ENCODE measurements at regions not wholly inside any gene's neighbourhood (a gene's known extent, or its start where the extent isn't known, plus 50 kb on each side); places are given as distances from the start of the nearest gene placed in this dataset.
"Not testable (repeated sequence)": the region's sequence is repeated elsewhere in the genome, so short reads cannot be mapped to it uniquely, and the experiment has no call there.

DNA sequence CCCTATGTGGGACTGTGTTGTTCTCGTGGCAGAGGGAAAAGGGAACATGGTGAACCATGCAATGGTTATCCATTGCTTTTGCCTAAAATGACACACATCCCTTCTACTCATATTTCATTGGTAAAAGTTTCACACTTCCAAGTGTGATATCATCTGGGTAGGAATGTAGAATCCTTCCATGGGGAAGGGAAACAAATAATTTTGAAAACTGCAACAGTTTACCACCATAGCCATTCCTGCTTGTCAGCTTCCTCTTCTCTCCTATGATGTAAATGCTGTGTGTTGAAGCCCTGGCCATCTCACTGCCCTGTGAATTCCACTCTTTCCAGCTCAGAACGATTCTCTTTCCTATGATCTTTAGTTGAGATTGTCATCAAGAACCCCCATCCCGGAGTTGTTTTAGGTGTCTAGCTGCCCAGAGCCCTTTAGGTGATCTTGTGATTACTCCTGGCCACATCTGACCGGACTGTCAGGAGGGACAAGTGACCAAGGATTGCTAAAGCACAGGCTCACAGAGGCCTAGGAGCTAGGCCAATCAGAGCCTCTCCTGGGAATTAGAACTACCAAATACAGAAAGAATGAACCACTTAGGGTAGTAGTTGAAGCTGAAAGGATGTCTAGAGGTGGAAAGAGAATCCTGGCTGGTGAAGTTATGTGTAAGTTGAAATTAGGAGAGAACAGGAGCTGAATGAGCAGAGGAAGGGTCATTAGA lies 84.6 kb downstream of the VCPKMT start:
- Histone ChIP-seq H3K27ac (peak overlapping the region in 8 of 21 experiments; percentile 4 to 72 (median 36)), H3K4me3 (no peak overlapping the region)

DNA sequence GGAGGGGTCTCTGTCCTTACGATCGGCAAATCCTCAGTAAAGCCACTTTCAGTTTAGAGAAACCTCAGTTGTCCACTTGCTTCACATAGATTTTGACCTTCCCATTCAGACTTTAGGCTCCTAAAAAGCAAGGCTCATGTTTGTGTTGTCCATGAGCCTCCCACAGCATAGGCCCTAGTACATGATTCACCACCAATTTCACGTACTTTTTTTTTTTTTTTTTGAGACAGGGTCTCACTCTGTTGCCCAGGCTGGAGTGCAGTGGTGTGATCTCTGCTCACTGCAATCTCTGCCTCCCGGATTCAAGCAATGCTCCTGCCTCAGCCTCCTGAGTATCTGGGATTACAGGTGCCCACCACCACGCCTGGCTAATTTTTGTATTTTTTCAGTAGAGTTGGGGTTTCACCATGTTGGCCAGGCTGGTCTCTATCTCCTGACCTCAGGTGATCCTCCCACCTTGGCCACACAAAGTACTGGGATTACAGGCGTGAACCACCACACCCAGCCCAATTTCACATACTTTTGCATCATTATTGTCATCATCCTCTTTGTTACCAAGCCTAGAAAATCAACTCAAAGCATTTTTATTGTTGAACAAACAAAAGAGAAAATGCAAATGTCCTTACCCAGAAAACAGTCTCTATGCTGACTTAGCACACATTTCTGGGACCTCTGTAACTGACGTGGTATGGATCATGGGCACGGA lies 83.8 kb downstream of the VCPKMT start:
- H3K27ac ChIP-seq = peak overlapping the region in 5 of 21 experiments; percentile 14 to 72 (median 33)
- H3K4me3 ChIP-seq = not testable (repeated sequence)

DNA sequence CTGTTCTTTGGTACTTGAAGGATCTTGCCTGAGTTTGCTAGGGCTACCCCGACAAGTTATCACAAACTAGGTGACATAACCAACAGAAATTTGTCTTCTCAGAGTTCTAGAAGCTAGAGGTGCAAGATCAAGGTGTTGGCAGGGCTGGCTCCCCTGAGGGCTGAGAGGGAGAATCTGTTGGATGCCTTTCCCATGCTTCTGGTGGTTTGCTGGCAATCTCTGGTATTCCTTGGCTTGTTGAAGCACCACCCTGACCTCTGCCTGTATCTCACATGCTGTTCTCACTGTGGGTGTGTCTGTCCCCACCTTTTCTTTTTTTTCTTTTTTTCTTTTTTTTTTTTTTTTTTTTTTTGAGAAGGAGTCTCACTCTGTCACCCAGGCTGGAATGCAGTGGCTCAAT lies 81.2 kb downstream of the VCPKMT start:
- Histone ChIP-seq H3K4me3 (no peak overlapping the region), H3K27ac (peak overlapping the region in 6 of 21 experiments; percentile 11 to 56 (median 30))

DNA sequence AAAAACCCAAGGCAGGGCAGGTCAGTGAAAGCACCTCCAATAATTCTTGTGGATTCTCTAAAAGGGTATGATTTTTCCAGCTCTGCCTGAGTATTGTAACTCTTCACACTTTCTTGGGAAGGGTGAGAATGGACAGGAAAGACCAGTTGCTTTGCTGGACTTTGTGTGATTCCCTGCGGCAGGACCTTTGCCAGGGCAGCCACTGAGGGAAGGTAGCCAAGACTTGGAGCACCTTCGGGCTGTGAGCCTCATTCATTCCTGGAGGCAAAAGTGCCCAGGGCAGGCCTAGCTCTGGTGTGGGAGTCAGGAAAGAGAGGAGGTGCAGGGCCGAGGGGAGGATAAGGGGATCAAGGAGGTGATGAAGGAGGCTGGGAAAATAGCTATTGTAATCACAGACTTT lies 80.2 kb downstream of the VCPKMT start:
- peak overlapping the region in 13 of 21 experiments; percentile 11 to 86 (median 33) for H3K27ac ChIP-seq
- no peak overlapping the region for H3K4me3 ChIP-seq

DNA sequence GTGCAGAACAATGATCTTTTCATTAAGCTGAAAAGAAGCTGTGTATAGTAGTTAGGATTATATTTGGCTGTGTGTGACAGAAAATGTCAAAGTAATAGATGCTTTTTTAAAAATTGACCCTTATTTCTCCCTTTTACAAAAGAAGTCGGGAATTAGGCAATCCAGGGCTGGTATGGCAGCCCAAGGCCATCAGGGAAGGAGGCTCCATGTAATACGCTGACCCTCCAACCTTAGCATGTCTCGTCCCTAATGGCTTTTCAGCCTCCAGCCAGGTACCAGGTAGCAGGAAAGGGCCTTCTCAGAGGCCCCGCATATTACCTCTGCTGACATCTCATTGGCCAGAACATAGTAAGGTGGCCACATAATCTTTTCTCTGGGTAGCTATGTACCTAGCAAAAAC lies 79.7 kb downstream of the VCPKMT start:
- no peak overlapping the region for H3K4me3 ChIP-seq
- peak overlapping the region in 9 of 21 experiments; percentile 11 to 97 (median 41) for H3K27ac ChIP-seq

DNA sequence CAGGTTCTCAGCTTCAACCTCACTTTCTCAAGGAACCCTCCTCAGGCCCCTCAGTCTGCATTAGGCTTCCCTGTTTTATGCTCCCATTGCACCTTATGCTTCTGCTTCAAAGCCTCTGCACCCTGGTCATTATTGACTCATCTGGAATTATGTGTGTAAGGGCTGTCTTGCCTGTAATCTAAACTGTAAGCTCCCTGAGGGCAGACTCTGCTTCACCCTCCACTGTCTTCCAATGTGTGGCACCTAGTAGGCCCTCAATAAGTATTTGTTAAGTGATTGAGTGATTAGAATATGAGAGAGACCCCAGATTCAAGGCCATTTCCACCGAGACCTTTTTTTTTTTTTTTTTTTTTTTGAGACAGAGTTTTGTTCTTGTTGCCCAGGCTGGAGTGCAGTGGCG lies 79.1 kb downstream of the VCPKMT start:
- H3K27ac ChIP-seq = peak overlapping the region in 14 of 21 experiments; percentile 33 to 97 (median 86)

DNA sequence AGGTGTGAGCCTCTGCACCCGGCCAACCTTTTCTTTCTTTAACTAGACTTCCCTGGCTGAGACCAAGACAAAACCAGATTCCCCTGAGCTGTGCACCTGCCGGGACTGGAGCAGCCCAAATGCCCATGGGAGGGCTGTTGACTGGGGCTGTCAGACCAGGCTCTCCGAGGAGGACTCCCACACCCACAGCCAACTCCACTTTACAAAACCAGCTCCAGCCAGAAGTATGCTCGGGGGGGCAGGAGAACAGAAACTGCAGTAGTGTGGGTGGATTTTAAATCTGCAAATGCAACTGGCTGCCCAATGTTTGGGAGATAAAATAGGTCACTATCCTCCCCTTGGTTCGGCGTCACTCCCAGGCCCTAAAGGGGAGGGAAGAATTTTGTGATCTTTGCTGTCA lies 78.5 kb downstream of the VCPKMT start:
- peak overlapping the region in 20 of 21 experiments; percentile 33 to 97 (median 82) for H3K27ac ChIP-seq
- no peak overlapping the region for H3K4me3 ChIP-seq

More for the DNA sequence above, 79.1 kb downstream of the VCPKMT start:
- H3K4me3 ChIP-seq = no peak overlapping the region

DNA sequence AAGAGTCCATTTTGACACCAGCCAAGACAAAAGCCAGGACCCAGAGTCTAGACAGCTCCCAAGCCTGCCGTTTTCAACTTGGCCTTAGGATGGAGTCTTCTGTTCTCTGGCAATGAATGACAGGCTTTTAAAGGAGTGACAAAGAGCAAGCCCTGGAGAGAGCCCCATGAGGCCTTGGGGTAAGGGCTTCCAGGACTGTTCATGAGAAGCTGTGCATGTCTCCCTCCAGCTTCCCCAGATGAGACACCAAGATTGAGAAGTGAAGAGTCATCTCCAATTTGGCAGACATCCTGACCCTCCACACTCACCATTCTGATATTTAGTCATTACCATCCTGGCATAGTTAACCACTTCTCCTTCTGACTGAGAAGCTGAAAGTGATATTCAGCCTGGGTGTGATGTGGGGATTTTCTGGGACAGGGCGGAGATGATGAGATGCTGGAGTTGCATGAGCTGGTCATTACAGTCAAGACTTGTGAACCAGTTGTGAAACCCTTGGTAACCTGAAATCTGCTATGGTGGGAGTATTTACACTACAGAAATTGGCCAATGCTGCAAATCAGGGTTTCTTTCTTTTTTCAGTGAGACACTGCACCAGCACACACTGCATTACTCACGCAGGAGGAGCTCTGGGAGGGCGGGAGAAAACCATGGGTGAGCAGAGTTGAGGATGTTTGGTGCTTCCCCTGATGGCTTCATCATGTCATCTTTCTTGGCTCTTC lies 77.8 kb downstream of the VCPKMT start:
- peak overlapping the region in 20 of 21 experiments; percentile 33 to 97 (median 84) for H3K27ac ChIP-seq
- no peak overlapping the region for H3K4me3 ChIP-seq

DNA sequence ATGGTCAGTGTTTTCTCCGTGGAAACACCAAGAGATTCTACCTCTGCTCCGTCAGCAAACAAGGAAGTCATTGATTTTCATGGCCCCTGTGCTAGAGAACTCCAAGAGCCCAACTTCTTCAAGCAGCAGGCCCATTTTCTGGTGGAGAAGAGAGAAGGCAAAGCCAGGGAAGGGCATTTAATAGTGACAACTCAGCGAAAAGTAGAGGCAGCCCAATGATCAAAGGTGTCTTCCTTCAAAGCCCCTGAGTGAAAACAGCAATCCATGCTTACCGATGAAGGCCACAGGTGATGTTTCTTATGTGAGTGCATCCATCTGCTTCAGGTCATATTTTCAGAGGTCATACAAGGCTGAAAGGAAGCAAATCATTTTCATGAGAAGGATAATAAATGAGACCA lies 77.3 kb downstream of the VCPKMT start:
- peak overlapping the region in 20 of 21 experiments; percentile 33 to 97 (median 84) for H3K27ac ChIP-seq
- H3K4me3 ChIP-seq = no peak overlapping the region

DNA sequence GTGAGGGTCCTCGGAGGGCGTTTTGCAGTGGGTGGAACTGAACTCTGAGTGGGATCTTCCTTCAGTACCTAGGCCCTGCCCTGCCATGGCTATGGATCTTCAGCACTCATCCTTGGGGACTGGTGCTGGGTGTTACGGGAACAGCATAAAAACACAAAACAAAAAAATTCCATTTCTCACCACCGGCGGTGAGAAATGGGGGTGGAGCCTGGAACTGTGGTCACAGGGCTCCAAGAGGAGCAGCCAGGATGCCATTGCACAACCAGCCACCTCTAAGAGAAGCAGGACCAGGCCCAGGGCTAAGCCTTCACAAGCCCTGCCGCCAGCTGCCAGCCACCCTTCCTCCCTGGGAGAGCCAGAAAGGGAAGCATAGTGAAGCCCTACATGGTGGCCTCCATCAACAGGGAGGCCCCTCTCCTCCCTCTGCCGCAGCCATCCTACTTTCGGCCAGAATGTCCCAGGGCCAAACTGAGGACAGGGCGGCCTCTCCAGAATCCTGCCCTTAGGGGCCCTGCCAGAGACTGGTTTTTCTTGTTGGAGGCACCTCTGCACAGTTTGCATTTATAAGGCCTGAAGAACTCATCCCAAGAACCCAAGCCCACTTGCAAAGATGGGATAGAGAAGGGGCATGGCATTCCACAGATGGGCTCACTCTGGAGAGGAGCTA lies 76.5 kb downstream of the VCPKMT start:
- Histone ChIP-seq H3K27ac (peak overlapping the region; percentile 48 to 97 (median 83)), H3K4me3 (no peak overlapping the region)

DNA sequence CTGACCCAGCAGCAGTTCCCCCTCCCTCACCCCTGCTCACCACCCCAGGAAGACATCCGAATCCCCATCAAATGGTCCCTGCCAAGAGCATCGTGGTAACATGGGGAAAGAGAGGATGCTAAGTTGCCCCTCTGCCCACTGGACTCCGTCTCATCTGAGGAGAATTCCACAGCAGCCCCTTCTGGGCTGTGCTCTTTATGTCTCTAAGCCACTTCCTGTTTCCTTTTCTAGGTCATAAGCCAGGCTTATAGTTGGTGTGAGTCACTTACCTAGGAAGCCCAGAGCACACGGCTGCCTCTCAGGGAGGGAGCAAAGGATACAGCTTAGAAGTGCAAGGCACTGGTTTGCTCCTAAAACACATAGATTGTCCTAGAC lies 76.0 kb downstream of the VCPKMT start:
- peak overlapping the region; percentile 48 to 97 (median 83) for H3K27ac ChIP-seq
- H3K4me3 ChIP-seq = no peak overlapping the region

DNA sequence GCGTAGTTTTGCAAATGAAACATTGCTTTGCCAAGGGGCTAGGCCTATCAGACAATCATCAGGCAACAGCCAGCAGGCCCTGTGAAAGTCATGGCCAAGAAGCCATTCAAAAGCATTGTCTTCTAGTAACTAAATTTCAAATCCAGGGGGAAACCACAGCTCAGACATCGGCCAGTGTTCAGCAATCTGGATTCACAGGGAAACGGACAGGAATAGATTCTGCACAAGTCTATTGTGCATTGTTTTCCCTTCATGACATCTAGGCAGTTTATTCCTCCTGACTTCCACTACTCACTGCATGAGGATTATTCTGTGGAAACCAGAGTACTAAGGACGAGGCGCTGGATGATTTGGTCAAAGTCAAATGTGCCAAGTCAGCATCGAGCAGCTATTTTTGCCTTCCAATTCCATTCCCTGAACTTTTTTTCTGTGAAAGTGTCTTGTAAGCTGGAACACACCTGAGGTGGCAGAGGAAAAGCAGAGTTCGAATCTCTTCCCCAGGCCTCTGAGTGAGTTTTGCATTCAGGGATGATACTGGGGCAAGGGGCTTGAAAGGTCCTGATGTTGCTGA lies 75.4 kb downstream of the VCPKMT start:
- Histone ChIP-seq H3K27ac (peak overlapping the region in 20 of 21 experiments; percentile 48 to 97 (median 84)), H3K4me3 (no peak overlapping the region)

DNA sequence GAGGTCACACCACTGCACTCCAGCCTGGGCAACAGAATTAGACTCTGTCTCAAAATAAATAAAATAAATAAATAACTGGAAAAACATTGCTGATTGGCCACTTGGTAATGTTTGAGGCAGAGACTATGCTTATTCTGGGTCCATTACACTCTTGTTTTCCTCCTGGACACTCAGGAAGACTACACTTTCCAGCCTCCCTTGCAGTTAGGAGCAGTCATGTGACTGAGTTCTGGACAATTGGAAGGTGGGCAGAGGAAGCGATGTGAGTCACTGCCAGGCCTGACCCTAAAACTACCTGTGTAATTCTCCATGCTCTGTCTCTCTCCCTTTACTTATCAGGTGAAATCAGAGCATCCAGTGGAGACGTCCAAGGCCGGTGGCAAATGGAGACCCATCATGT lies 74.4 kb downstream of the VCPKMT start:
- H3K27ac ChIP-seq = peak overlapping the region in 5 of 21 experiments; percentile 78 to 97 (median 90)
- no peak overlapping the region for H3K4me3 ChIP-seq

DNA sequence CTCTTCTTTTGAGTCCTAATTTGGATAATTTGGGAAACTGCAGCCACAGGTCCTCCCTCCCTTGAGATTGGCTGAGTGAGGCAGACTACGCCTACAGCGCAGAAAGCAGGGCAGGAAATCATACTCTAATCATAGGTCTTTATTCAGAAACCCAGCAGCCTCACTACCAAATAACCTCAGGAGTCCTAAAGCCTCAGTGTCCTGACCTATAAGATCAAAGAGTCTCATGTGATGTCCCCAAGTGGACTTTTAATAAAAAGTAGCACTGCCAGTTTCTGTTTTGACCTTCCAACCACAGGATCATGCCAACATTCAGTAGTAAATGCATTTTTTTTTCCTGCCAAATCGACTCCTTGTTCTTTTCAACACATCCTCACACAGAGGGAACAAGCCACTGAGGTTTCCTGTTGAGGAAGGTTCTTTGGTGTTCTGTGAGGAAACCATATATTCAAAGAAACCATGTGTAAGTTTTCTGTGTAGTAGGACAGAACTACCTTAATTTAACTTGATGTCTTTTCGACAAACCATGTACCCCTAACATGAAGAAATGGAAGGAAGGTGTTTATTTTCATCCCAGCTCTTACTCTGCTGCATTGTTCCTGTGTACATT lies 72.2 kb downstream of the VCPKMT start:
- H3K27ac ChIP-seq = peak overlapping the region in 20 of 21 experiments; percentile 4 to 89 (median 76)
- no peak overlapping the region for H3K4me3 ChIP-seq

DNA sequence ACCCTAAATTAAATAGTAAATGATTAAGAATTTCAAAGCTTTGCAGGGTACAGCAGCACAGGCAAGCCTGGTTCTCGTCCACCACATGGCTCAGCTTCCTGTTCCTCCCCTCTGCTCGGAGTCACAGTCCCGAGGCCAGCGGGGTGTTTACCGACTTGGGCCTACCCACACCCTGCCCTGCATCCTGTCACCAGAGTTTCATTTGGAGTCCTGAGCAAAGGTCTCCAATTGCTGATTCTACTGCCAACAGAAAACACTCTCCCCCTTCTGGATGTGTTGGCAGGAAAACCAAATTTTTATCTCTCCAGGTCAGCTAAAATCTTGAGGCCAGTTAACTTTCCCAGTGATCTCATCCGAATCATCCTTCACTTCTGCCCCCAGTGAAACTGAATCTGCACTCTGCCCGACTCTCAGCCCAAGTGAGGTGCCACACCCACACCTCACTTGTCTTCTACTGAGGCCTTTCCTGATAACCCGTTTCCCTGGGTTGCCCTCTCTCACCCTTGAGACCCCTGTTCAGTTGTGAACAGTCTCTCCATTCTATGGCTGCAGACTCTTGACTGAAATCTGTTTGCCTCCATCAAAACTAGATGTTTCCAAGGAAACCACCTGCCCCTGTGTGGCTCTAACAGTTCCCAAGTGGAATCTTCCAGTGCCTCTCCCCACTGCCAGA lies 71.2 kb downstream of the VCPKMT start:
- no peak overlapping the region for H3K4me3 ChIP-seq
- H3K27ac ChIP-seq = peak overlapping the region; percentile 4 to 89 (median 75)

DNA sequence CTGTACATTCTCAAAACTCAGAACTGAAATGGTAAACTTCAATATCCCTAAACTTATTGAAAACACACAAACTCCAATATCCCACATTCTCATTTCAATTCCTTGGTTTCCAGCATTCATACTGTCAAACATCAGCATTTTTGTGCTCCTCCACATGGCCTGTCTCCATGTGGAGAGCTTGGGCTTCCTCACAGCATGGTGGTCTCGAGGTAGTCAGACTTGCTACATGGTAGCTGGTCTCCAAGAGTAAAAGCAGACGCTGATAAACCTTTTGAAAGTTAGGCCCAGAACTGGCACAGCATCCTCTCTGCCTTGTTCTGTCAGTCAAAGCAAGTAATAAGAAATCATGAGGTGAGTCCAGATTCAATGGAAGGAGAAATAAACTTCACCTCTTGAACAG lies 70.5 kb downstream of the VCPKMT start:
- no peak overlapping the region for H3K4me3 ChIP-seq
- peak overlapping the region in 18 of 21 experiments; percentile 38 to 89 (median 76) for H3K27ac ChIP-seq

DNA sequence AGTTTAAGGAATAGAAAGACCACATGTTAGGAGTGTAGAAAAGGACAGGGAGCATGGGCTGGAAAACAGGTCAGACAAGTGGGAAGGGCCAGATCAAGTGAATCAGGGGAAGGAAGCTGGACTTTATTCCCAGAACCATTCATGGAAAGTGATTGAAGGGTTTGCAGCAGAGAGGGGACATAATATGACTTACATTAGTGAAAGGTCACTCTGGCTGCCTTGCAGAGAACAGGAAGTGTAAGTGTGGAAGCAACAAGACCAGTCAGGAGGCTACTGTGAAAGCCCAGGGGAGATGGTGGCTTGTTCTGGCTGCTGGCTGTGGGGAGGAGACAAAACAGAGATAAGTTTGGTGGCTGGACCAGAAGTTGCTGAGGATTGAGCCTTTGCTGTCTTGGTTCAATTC lies 69.1 kb downstream of the VCPKMT start:
- peak overlapping the region in 18 of 21 experiments; percentile 1 to 80 (median 42) for H3K27ac ChIP-seq
- H3K4me3 ChIP-seq = no peak overlapping the region

DNA sequence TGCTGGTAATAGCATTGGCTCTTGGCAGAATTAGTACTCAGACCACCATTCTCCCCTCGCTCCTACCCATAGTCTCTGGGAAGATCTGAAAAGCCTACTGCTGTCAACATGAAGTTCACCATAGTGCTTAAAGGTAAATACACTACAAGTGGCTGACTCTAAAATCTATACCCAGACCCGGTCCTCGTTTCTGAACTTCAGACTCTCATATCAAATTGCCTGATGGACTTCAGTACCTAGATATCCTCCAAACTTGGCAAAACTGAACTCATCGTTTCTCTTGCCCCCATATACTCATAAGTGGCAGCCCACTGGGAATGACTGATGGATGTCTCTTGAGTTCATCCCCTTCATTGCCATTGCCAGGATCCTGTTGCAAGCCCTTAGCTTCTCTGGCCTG lies 67.3 kb downstream of the VCPKMT start:
- Histone ChIP-seq H3K27ac (no peak overlapping the region), H3K4me3 (no peak overlapping the region)

Measured in skin epidermis (tissue), 12 donors.